Gastrocnemius medialis (tissue), 4 donors: ENCODE measurements at regions not wholly inside any gene's neighbourhood (a gene's known extent, or its start where the extent isn't known, plus 50 kb on each side); places are given as distances from the start of the nearest gene placed in this dataset.

Experiments used
- ATAC-seq, 2 donors: fragments of 150-250 bp; one replicate each; pipeline ENCODE4 v1.9.1; 2016
- DNase-seq, 2 donors: peaks; one replicate each; pipeline ENCODE4 v3.0.0-alpha.2; 2019
- H3K27ac ChIP-seq, 4 donors: fragments of 200-600 bp; sonication (generic); 1 replicate in 1 of 4; 2 replicates in 3 of 4; pipeline ENCODE4 v1.5.1; 2016 to 2018; ENCODE audit warnings: mild to moderate bottlenecking in 2 of 4, moderate library complexity in 1 of 4
- H3K27me3 ChIP-seq, 3 donors: fragments of 200-600 bp; sonication (generic) in 2 of 3; 1 replicate in 1 of 3; 2 replicates in 2 of 3; pipeline versions ENCODE4 v1.5.1 to v1.6.0; 2016 to 2019; ENCODE audit warnings: mild to moderate bottlenecking in 1 of 3, moderate library complexity in 1 of 3
- H3K36me3 ChIP-seq, 2 donors: fragments of 200-600 bp; sonication (generic) in 1 of 2; one replicate each; pipeline ENCODE4 v1.5.1; 2017 to 2018
- H3K4me1 ChIP-seq, 2 donors: fragments of 200-600 bp; sonication (generic) in 1 of 2; one replicate each; pipeline ENCODE4 v1.5.1; 2016 to 2017; ENCODE audit warnings: mild to moderate bottlenecking in 2 of 2
- H3K4me3 ChIP-seq, 4 donors: fragments of 200-600 bp; sonication (generic) in 3 of 4; 1 replicate in 1 of 4; 2 replicates in 3 of 4; pipeline ENCODE4 v1.5.1; 2016 to 2019; ENCODE audit warnings: mild to moderate bottlenecking in 2 of 4
- H3K9me3 ChIP-seq, 3 donors: fragments of 200-600 bp; sonication (generic) in 2 of 3; 1 replicate in 1 of 3; 2 replicates in 2 of 3; pipeline ENCODE4 v1.5.1; 2016 to 2019
- POLR2A ChIP-seq, 2 donors: fragments of 450-650 bp; IDR thresholded peaks; one replicate each; pipeline ENCODE4 v1.6.1; 2017; ENCODE audit warnings: antibody characterized with exemption in 2 of 2, mild to moderate bottlenecking in 2 of 2, moderate library complexity in 2 of 2
- in situ Hi-C, 4 donors: fragments of 200-750 bp; cut with MboI; loops; one replicate each; pipeline versions ENCODE4 v1.15.0 to v1.8.0; 2017; ENCODE audit warnings: low sequenced_read_pairs in 4 of 4
- intact Hi-C: fragments of 100-400 bp; cut with DNase I; formaldehyde crosslinking; loops from one replicate; pipeline ENCODE4 v1.15.1; 2023; ENCODE audit warnings: low total_unique reads
- TF ChIP-seq, protein P1 (sequence below), 5 experiments: fragments of 450-650 bp in 3 of 5; fragments of 200-600 bp in 2 of 5; sonication (generic) in 2 of 5; IDR thresholded peaks in 4 of 5; conservative IDR thresholded peaks in 1 of 5; 1 replicate in 4 of 5; 2 replicates in 1 of 5; pipeline ENCODE4 v1.5.1; 2016 to 2019; ENCODE audit warnings: antibody characterized with exemption in 5 of 5, mild to moderate bottlenecking in 3 of 5, moderate library complexity in 3 of 5

DNA sequence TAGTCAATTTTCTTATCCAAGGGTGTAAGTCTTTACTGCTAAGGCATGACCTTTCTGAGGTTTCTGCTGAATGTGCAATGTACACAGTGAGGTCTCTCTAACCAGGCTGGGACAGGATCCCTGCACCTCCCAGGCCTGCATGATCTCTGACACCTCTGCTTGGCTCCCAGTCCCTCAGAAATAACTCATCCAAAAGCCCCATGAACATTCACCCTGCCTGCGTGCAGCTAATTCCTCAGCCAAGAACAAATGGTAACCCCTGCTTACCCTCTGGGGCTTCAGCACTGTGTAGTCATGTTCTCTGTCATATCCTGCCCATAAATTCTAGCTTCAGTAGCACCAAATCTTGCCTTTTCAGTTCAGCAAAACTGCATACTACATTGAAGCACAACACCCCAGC, 1146.3 kb upstream of the MIR17HG start:
- no peak overlapping the region for H3K4me3 ChIP-seq
- intact Hi-C loops (no loop called here), in situ Hi-C loops (no loop called here)
- no peak for DNase-seq
- no peak for ATAC-seq
- H3K27ac ChIP-seq: no peak overlapping the region
- no peaks in the 10 kb centered on the region for H3K27me3 ChIP-seq
- H3K4me1 ChIP-seq: no peaks in the 10 kb centered on the region
- H3K9me3 ChIP-seq: no peaks in the 10 kb centered on the region
- H3K36me3 ChIP-seq: no peaks in the 10 kb centered on the region
- no peak for TF ChIP-seq POLR2A (IDR thresholded peaks at IDR 0.05)

DNA sequence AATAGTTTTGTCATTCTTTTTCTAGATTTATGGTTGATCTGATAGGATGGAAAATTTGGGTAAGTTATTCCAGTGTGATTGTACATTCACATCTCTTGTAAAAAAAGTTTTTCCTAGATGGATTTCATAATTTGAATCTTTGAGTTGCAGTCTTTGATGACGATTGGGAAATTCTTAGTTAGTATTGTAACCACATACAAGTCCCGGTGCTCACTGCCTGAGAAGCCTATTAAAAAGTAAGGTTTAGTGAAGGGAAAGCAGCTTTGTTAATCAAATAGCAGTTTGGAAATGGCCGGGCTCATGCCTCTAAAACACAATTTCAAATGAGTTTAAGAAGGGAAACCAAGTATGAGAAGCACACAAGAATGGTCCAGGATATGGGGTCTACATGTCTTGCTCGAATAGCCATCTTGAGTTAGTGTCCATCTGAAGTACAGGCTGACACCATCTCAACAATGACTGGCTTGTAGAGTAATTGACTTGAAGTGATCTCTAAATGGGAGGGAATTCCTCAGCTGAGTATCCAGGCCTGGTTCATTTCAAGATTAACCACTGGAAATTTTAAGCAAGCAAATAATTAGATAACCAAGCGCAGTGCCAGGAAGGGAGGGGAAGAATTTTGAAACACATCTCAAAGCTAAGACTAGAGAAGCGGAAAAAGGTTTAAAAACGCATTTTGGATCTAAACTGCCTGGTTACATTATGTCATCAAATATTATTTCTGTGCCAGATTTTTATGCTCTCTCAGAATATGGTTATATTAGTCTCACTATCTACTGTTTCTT, 1145.6 kb upstream of the MIR17HG start:
- in situ Hi-C loops: no loop called here
- DNase-seq: no peak
- ATAC-seq: no peak

DNA sequence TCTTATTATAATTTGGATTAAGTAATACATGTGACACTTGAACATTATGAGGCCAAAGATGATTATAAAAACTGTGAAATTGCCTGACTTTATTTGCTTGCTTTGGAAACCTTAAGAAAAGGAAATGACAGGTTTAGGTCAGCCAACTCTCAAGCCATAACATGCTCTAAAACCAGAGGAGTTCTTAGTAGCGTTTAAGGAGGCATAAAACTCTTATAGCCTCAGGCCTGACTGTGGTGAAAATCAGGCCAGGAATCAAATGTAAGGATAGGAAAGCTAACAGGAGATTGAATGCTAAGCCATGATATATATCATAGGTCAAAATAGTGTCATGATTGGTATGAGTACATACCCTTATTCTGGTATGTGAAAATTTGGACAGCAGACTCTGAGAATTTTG, 1142.4 kb upstream of the MIR17HG start:
- H3K9me3 ChIP-seq: no peaks in the 10 kb centered on the region
- H3K4me3 ChIP-seq: no peak overlapping the region
- no peaks in the 10 kb centered on the region for H3K4me1 ChIP-seq
- intact Hi-C loops: no loop called here
- in situ Hi-C loops: no loop called here
- DNase-seq: no peak
- H3K36me3 ChIP-seq: no peaks in the 10 kb centered on the region
- no peak overlapping the region for H3K27ac ChIP-seq
- H3K27me3 ChIP-seq: no peaks in the 10 kb centered on the region
- no peak for ATAC-seq
- TF ChIP-seq, protein P1, sequence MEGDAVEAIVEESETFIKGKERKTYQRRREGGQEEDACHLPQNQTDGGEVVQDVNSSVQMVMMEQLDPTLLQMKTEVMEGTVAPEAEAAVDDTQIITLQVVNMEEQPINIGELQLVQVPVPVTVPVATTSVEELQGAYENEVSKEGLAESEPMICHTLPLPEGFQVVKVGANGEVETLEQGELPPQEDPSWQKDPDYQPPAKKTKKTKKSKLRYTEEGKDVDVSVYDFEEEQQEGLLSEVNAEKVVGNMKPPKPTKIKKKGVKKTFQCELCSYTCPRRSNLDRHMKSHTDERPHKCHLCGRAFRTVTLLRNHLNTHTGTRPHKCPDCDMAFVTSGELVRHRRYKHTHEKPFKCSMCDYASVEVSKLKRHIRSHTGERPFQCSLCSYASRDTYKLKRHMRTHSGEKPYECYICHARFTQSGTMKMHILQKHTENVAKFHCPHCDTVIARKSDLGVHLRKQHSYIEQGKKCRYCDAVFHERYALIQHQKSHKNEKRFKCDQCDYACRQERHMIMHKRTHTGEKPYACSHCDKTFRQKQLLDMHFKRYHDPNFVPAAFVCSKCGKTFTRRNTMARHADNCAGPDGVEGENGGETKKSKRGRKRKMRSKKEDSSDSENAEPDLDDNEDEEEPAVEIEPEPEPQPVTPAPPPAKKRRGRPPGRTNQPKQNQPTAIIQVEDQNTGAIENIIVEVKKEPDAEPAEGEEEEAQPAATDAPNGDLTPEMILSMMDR (IDR thresholded peaks at IDR 0.05 in 4 of 5, conservative IDR thresholded peaks at IDR 0.05 in 1 of 5): no peak
- no peak for TF ChIP-seq POLR2A (IDR thresholded peaks at IDR 0.05)

More for the DNA sequence above, 1145.6 kb upstream of the MIR17HG start:
- Histone ChIP-seq H3K9me3 (no peaks in the 10 kb centered on the region), H3K27ac (no peak overlapping the region), H3K36me3 (no peaks in the 10 kb centered on the region), H3K4me1 (no peaks in the 10 kb centered on the region), H3K4me3 (no peak overlapping the region), H3K27me3 (no peaks in the 10 kb centered on the region)
- intact Hi-C loops: no loop called here
- TF ChIP-seq, protein P1 (IDR thresholded peaks at IDR 0.05 in 4 of 5, conservative IDR thresholded peaks at IDR 0.05 in 1 of 5): no peak
- no peak for TF ChIP-seq POLR2A (IDR thresholded peaks at IDR 0.05)

DNA sequence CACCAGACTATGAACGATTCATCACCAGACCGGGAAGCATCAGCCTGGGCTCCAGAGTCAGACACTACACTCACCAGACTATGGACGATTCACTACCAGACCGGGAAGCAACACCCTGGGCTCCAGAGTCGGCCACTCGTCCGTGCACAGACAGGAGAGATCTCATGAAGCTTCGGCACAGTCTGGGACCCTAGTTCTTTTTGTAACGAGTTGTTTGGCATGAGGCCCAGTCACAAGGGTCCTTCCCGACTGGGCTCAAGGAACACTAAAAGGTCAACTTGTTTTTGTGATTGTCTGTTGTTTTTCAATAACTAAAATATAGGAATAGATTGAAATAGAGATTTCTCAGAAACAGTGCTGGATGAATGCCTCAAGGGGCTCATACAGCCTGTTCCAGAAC, 1141.6 kb upstream of the MIR17HG start:
- no peaks in the 10 kb centered on the region for H3K27me3 ChIP-seq
- TF ChIP-seq POLR2A (IDR thresholded peaks at IDR 0.05): no peak
- TF ChIP-seq, protein P1 (IDR thresholded peaks at IDR 0.05 in 4 of 5, conservative IDR thresholded peaks at IDR 0.05 in 1 of 5): no peak
- no peaks in the 10 kb centered on the region for H3K9me3 ChIP-seq
- H3K4me3 ChIP-seq: no peak overlapping the region
- DNase-seq (no peak), ATAC-seq (no peak)
- in situ Hi-C loops (no loop called here), intact Hi-C loops (no loop called here)
- no peaks in the 10 kb centered on the region for H3K4me1 ChIP-seq
- no peaks in the 10 kb centered on the region for H3K36me3 ChIP-seq
- H3K27ac ChIP-seq: no peak overlapping the region

DNA sequence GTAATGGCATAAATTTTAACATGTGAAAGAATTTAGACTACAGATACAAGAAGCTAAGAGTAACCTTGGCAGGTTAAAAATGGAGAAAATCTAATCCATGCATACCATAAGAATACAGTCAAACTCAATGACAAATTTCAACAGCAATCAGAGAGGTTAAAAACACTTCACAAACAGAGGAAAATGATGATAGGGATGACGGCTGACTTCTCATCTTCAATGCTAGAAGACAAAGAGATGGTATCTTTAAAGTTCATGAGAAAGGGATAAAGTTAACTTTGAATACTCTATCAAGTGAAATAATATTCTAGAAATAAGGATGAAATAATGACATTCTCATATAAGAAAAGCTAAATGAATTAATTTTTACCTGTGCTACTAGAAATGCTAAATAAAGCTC, 1130.2 kb upstream of the MIR17HG start:
- Histone ChIP-seq H3K4me1 (no peaks in the 10 kb centered on the region), H3K27me3 (no peaks in the 10 kb centered on the region), H3K4me3 (no peak overlapping the region), H3K9me3 (no peaks in the 10 kb centered on the region), H3K36me3 (no peaks in the 10 kb centered on the region), H3K27ac (no peak overlapping the region)
- in situ Hi-C loops: no loop called here
- TF ChIP-seq, protein P1 (IDR thresholded peaks at IDR 0.05 in 4 of 5, conservative IDR thresholded peaks at IDR 0.05 in 1 of 5): no peak
- no peak for TF ChIP-seq POLR2A (IDR thresholded peaks at IDR 0.05)
- ATAC-seq (no peak), DNase-seq (no peak)
- intact Hi-C loops: no loop called here
